Testis (tissue), 2 donors: ENCODE measurements at regions not wholly inside any gene's neighbourhood (a gene's known extent, or its start where the extent isn't known, plus 50 kb on each side); places are given as distances from the start of the nearest gene placed in this dataset.
"Not testable (repeated sequence)": the region's sequence is repeated elsewhere in the genome, so short reads cannot be mapped to it uniquely, and the experiment has no call there.

Experiments used
- DNase-seq: peaks from one replicate; pipeline ENCODE4 v3.0.0-alpha.2; 2019
- H3K27ac ChIP-seq, 2 donors: fragments of 200-600 bp; sonication (generic); one replicate each; pipeline ENCODE4 v1.5.1; 2019
- H3K27me3 ChIP-seq: fragments of 200-600 bp; sonication (generic); one replicate; pipeline ENCODE4 v1.5.1; 2019
- H3K36me3 ChIP-seq: fragments of 200-600 bp; sonication (generic); one replicate; pipeline ENCODE4 v1.5.1; 2017; ENCODE audit warnings: low read depth; ENCODE audit errors: missing control alignments
- H3K4me1 ChIP-seq: fragments of 200-600 bp; sonication (generic); one replicate; pipeline ENCODE4 v1.5.1; 2019
- H3K4me3 ChIP-seq, 2 donors: fragments of 200-600 bp; sonication (generic); one replicate each; pipeline ENCODE4 v1.5.1; 2017 to 2019
- H3K9me3 ChIP-seq: fragments of 200-600 bp; sonication (generic); one replicate; pipeline ENCODE4 v1.5.1; 2017
- POLR2A ChIP-seq: fragments of 450-650 bp; IDR thresholded peaks from one replicate; pipeline ENCODE4 v1.6.1; 2017; ENCODE audit warnings: antibody characterized with exemption, mild to moderate bottlenecking, moderate library complexity
- WGBS, 2 donors: methylation state at CpG; one replicate each; pipeline ENCODE4 v1.1.5; 2018; 5-methylcytosine and 5-hydroxymethylcytosine counted together
- intact Hi-C: fragments of 100-400 bp; cut with DNase I; formaldehyde crosslinking; loops from one replicate; pipeline ENCODE4 v1.15.1; 2023; ENCODE audit warnings: low total_unique reads
- TF ChIP-seq, protein P1 (sequence below), 3 experiments: fragments of 450-650 bp in 2 of 3; fragments of 200-600 bp in 1 of 3; sonication (generic) in 1 of 3; IDR thresholded peaks; one replicate each; pipeline ENCODE4 v1.5.1; 2016 to 2019; ENCODE audit warnings: antibody characterized with exemption in 3 of 3, mild to moderate bottlenecking in 2 of 3, moderate library complexity in 1 of 3

- Histone ChIP-seq H3K4me3 (no peak overlapping the region), H3K4me1 (no peaks in the 10 kb centered on the region), H3K36me3 (no peaks in the 10 kb centered on the region), H3K27ac (no peak overlapping the region), H3K9me3 (no peaks in the 10 kb centered on the region), H3K27me3 (no peaks in the 10 kb centered on the region)
- TF ChIP-seq, protein P1, sequence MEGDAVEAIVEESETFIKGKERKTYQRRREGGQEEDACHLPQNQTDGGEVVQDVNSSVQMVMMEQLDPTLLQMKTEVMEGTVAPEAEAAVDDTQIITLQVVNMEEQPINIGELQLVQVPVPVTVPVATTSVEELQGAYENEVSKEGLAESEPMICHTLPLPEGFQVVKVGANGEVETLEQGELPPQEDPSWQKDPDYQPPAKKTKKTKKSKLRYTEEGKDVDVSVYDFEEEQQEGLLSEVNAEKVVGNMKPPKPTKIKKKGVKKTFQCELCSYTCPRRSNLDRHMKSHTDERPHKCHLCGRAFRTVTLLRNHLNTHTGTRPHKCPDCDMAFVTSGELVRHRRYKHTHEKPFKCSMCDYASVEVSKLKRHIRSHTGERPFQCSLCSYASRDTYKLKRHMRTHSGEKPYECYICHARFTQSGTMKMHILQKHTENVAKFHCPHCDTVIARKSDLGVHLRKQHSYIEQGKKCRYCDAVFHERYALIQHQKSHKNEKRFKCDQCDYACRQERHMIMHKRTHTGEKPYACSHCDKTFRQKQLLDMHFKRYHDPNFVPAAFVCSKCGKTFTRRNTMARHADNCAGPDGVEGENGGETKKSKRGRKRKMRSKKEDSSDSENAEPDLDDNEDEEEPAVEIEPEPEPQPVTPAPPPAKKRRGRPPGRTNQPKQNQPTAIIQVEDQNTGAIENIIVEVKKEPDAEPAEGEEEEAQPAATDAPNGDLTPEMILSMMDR (IDR thresholded peaks at IDR 0.05): no peak
- no peak for TF ChIP-seq POLR2A
- intact Hi-C loops: no loop called here
- no peak for DNase-seq
- 55 to 69% methylated on average over 3 of the region's 3 CpGs for WGBS, 2 donors
Observed at GRCh38 chr3:147333098-147333497, 73.2 kb downstream of the ZIC4 start.

DNA sequence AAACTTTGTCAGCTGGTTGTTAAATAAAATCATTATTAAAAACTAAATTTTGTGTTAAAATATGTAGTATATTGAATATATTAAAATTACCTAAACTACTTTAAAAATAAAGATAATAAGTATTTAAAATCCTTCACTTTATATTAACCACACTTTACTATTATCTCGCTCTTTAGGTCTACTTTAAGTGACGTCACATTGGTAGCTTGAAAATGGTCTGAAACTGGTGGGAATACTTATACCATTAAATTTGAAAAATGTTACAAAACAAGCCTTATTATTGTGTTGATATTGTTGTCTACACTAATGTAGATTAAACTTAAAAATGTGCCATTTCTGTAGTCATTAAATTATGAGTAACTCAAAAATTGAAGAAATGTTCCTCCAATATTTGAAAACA lies 77.6 kb downstream of the ZIC4 start:
- TF ChIP-seq, protein P1 (IDR thresholded peaks at IDR 0.05): no peak
- no peak for TF ChIP-seq POLR2A
- no peak overlapping the region for H3K27ac ChIP-seq
- no peaks in the 10 kb centered on the region for H3K27me3 ChIP-seq
- H3K4me3 ChIP-seq: no peak overlapping the region
- WGBS, 2 donors: 87 to 92% methylated on average over 2 of the region's 2 CpGs
- no peaks in the 10 kb centered on the region for H3K9me3 ChIP-seq
- no peak for DNase-seq
- H3K4me1 ChIP-seq: no peaks in the 10 kb centered on the region
- intact Hi-C loops: no loop called here
- no peaks in the 10 kb centered on the region for H3K36me3 ChIP-seq

DNA sequence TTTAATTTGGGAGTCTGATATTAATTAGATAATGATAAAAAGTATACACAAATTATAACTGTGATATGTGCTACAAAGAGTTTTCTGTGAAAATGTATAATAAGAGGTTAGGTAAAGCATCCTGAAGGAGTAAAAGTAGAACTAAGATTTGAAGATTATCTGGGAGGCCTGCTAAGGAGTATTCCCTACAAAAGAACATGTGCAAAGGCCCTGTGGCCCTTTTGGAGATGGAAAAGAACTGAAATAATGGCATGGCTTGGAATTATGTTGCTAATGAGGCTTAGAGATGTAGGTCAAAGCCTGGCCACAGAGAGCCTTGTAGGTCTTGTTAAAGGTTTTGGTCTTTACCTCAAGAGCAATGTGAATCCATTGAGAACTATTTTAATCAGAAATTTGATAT lies 82.0 kb downstream of the ZIC4 start:
- H3K4me1 ChIP-seq: no peaks in the 10 kb centered on the region
- no peak overlapping the region for H3K4me3 ChIP-seq
- no peak for DNase-seq
- H3K27ac ChIP-seq: no peak overlapping the region
- no peaks in the 10 kb centered on the region for H3K36me3 ChIP-seq
- intact Hi-C loops: no loop called here
- TF ChIP-seq, protein P1 (IDR thresholded peaks at IDR 0.05): no peak
- no peak for TF ChIP-seq POLR2A
- H3K9me3 ChIP-seq: no peaks in the 10 kb centered on the region
- no peaks in the 10 kb centered on the region for H3K27me3 ChIP-seq

DNA sequence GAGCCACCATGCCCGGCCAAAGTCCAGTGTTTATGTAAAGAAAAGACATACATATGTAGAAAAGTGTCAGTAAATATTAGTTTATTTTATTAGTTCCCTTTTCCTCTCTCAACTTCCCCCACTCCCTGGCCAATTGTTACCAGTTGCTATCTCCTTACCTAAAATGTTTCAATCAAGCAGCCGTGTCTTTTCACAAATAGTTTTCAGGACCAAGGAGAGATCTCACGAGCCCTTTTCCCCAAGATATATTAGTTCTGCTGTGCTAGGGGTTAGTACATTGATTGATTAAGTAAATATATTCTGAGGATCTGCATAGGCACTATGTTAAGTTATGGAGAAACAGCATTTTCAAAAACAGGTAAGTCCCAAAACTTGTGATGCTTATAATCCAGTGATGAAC lies 87.4 kb downstream of the ZIC4 start:
- Histone ChIP-seq H3K36me3 (no peaks in the 10 kb centered on the region), H3K9me3 (no peaks in the 10 kb centered on the region), H3K4me1 (no peaks in the 10 kb centered on the region), H3K4me3 (no peak overlapping the region), H3K27ac (no peak overlapping the region), H3K27me3 (no peaks in the 10 kb centered on the region)
- TF ChIP-seq, protein P1 (IDR thresholded peaks at IDR 0.05): no peak
- TF ChIP-seq POLR2A: no peak
- intact Hi-C loops: no loop called here
- no peak for DNase-seq
- WGBS, 2 donors: 55 to 57% methylated on average over 3 of the region's 3 CpGs

DNA sequence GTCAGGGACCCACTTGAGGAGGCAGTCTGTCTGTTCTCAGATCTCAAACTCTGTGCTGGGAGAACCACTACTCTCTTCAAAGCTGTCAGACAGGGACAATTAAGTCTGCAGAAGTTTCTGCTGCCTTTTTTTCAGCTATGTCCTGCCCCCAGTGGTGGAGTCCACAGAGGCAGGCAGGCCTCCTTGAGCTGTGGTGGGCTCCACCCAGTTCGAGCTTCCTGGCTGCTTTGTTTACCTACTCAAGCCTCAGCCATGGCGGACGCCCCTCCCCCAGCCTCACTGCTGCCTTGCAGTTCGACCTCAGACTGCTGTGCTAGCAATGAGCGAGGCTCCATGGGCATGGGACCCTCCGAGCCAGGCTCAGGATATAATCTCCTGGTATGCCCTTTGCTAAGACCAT lies 89.3 kb downstream of the ZIC4 start:
- H3K36me3 ChIP-seq, H3K4me1 ChIP-seq, H3K27ac ChIP-seq, DNase-seq, intact Hi-C loops, H3K4me3 ChIP-seq, H3K27me3 ChIP-seq, H3K9me3 ChIP-seq: not testable (repeated sequence)
- WGBS, 2 donors: 80 to 96% methylated on average over 5 to 6 of the region's 6 CpGs
